ENCODE measurements at regions not wholly inside any gene's neighbourhood (a gene's known extent, or its start where the extent isn't known, plus 50 kb on each side); places are given as distances from the start of the nearest gene placed in this dataset.

GRCh38 chr6:140773276-140773675, 1359.4 kb upstream of the GJE1 start:
- H3K4me1 Mint-ChIP-seq (ENCODE audit: low read depth, unreplicated experiment) = no peaks in the 10 kb centered on the region
- no peaks in the 10 kb centered on the region for H3K27me3 Mint-ChIP-seq (ENCODE audit: unreplicated experiment)
- H3K36me3 Mint-ChIP-seq (ENCODE audit: unreplicated experiment) = peaks cover 1% of the 10 kb centered on the region
- peaks cover 1% of the 10 kb centered on the region for H3K9me3 Mint-ChIP-seq (ENCODE audit: unreplicated experiment)
- no peak overlapping the region for H3K4me3 Mint-ChIP-seq (ENCODE audit: unreplicated experiment)
- DNase-seq = no peak
- no peak for TF ChIP-seq CTCF (IDR thresholded peaks at IDR 0.05; ENCODE audit: partially characterized antibody, unreplicated experiment)
- no peak overlapping the region for H3K27ac Mint-ChIP-seq (ENCODE audit: unreplicated experiment)

GRCh38 chr6:140772576-140772975, 1360.1 kb upstream of the GJE1 start:
- H3K4me3 Mint-ChIP-seq (ENCODE audit: unreplicated experiment) = no peak overlapping the region

GRCh38 chr6:140768133-140768532, 1364.6 kb upstream of the GJE1 start:
- Mint-ChIP-seq H3K4me1 (ENCODE audit: low read depth, unreplicated experiment) (no peaks in the 10 kb centered on the region), H3K9me3 (ENCODE audit: unreplicated experiment) (no peaks in the 10 kb centered on the region), H3K27ac (ENCODE audit: unreplicated experiment) (peak overlapping the region; percentile 48), H3K27me3 (ENCODE audit: unreplicated experiment) (no peaks in the 10 kb centered on the region), H3K36me3 (ENCODE audit: unreplicated experiment) (peaks cover 7% of the 10 kb centered on the region), H3K4me3 (ENCODE audit: unreplicated experiment) (no peak overlapping the region)
- TF ChIP-seq CTCF (IDR thresholded peaks at IDR 0.05; ENCODE audit: partially characterized antibody, unreplicated experiment) = no peak
- no peak for DNase-seq

More at GRCh38 chr6:140772576-140772975, 1360.1 kb upstream of the GJE1 start:
- no peak overlapping the region for H3K27ac Mint-ChIP-seq (ENCODE audit: unreplicated experiment)
- H3K9me3 Mint-ChIP-seq (ENCODE audit: unreplicated experiment) = peaks cover 1% of the 10 kb centered on the region
- no peaks in the 10 kb centered on the region for H3K4me1 Mint-ChIP-seq (ENCODE audit: low read depth, unreplicated experiment)
- DNase-seq = no peak
- H3K36me3 Mint-ChIP-seq (ENCODE audit: unreplicated experiment) = peaks cover 4% of the 10 kb centered on the region
- no peaks in the 10 kb centered on the region for H3K27me3 Mint-ChIP-seq (ENCODE audit: unreplicated experiment)
- TF ChIP-seq CTCF (IDR thresholded peaks at IDR 0.05; ENCODE audit: partially characterized antibody, unreplicated experiment) = no peak

- no peaks in the 10 kb centered on the region for H3K27me3 Mint-ChIP-seq (ENCODE audit: unreplicated experiment)
- H3K27ac Mint-ChIP-seq (ENCODE audit: unreplicated experiment) = no peak overlapping the region
- TF ChIP-seq CTCF (IDR thresholded peaks at IDR 0.05; ENCODE audit: partially characterized antibody, unreplicated experiment) = no peak
- H3K4me1 Mint-ChIP-seq (ENCODE audit: low read depth, unreplicated experiment) = no peaks in the 10 kb centered on the region
- H3K36me3 Mint-ChIP-seq (ENCODE audit: unreplicated experiment) = peaks cover 7% of the 10 kb centered on the region
- no peak for DNase-seq
- H3K9me3 Mint-ChIP-seq (ENCODE audit: unreplicated experiment) = no peaks in the 10 kb centered on the region
- no peak overlapping the region for H3K4me3 Mint-ChIP-seq (ENCODE audit: unreplicated experiment)
These were observed 1365.7 kb upstream of the GJE1 start for GRCh38 chr6:140766999-140767398.

- no peak overlapping the region for H3K27ac Mint-ChIP-seq (ENCODE audit: unreplicated experiment)
These were observed 1374.4 kb upstream of the GJE1 start for GRCh38 chr6:140758169-140758877.

More at GRCh38 chr6:140758169-140758877, 1374.4 kb upstream of the GJE1 start:
- DNase-seq = no peak
- no peak for TF ChIP-seq CTCF (IDR thresholded peaks at IDR 0.05; ENCODE audit: partially characterized antibody, unreplicated experiment)
- H3K27me3 Mint-ChIP-seq (ENCODE audit: unreplicated experiment) = no peaks in the 10 kb centered on the region
- H3K9me3 Mint-ChIP-seq (ENCODE audit: unreplicated experiment) = no peaks in the 10 kb centered on the region
- H3K4me1 Mint-ChIP-seq (ENCODE audit: low read depth, unreplicated experiment) = no peaks in the 10 kb centered on the region
- H3K4me3 Mint-ChIP-seq (ENCODE audit: unreplicated experiment) = no peak overlapping the region
- H3K36me3 Mint-ChIP-seq (ENCODE audit: unreplicated experiment) = no peaks in the 10 kb centered on the region

All from glutamatergic neuron (in vitro differentiated cells).